Endodermal cell (in vitro differentiated cells): ENCODE measurements at regions not wholly inside any gene's neighbourhood (a gene's known extent, or its start where the extent isn't known, plus 50 kb on each side); places are given as distances from the start of the nearest gene placed in this dataset.
A peak's percentile ranks its signal among the peaks of the same experiment; 100 is the strongest.

Experiments used
- DNase-seq: peaks from one replicate; pipeline ENCODE4 v3.0.0-alpha.2; 2017
- H3K27ac ChIP-seq: 2 replicates; pipeline ENCODE4 v1.5.1; 2013; ENCODE audit warnings: mild to moderate bottlenecking, low read depth, low read length, moderate library complexity
- H3K27me3 ChIP-seq: 2 replicates; pipeline ENCODE4 v1.6.1; 2013; ENCODE audit warnings: mild to moderate bottlenecking, low read length, moderate library complexity; ENCODE audit not compliant: insufficient read depth, control insufficient read depth, poor library complexity, severe bottlenecking
- H3K36me3 ChIP-seq: 2 replicates; pipeline ENCODE4 v1.7.0; 2013; ENCODE audit warnings: mild to moderate bottlenecking, low read length, moderate library complexity; ENCODE audit not compliant: control insufficient read depth, insufficient read depth
- H3K4me1 ChIP-seq: one replicate; pipeline ENCODE4 v1.7.0; 2013; ENCODE audit warnings: low read length; ENCODE audit not compliant: control insufficient read depth, insufficient read depth
- H3K4me3 ChIP-seq: 2 replicates; pipeline ENCODE4 v1.5.1; 2013; ENCODE audit warnings: mild to moderate bottlenecking, low read length, moderate library complexity
- H3K9ac ChIP-seq: 2 replicates; pipeline ENCODE4 v1.6.1; 2013; ENCODE audit warnings: mild to moderate bottlenecking, low read length, moderate library complexity; ENCODE audit not compliant: poor library complexity, severe bottlenecking; ENCODE audit errors: extremely low read depth
- H3K9me3 ChIP-seq: 2 replicates; pipeline ENCODE4 v1.6.1; 2013; ENCODE audit warnings: mild to moderate bottlenecking, low read length, moderate library complexity; ENCODE audit not compliant: control insufficient read depth
- H3K27ac Mint-ChIP-seq: 2 replicates; pipeline ENCODE4 v1.8.0; 2020; ENCODE audit warnings: mixed read lengths
- H3K27me3 Mint-ChIP-seq: 2 replicates; pipeline ENCODE4 v1.8.0; 2021; ENCODE audit warnings: mild to moderate bottlenecking, mixed read lengths; ENCODE audit not compliant: insufficient read depth
- H3K36me3 Mint-ChIP-seq: 2 replicates; pipeline ENCODE4 v1.8.0; 2020; ENCODE audit warnings: low read depth, mixed read lengths
- H3K4me1 Mint-ChIP-seq: 2 replicates; pipeline ENCODE4 v1.8.0; 2020; ENCODE audit warnings: mixed read lengths
- H3K4me3 Mint-ChIP-seq: 2 replicates; pipeline ENCODE4 v1.8.0; 2020; ENCODE audit warnings: mild to moderate bottlenecking, moderate library complexity, mixed read lengths
- H3K9me3 Mint-ChIP-seq: 2 replicates; pipeline ENCODE4 v1.8.0; 2020; ENCODE audit warnings: mild to moderate bottlenecking, mixed read lengths
- WGBS, 2 experiments: methylation state at CpG; one replicate each; pipeline versions ENCODE4 v1.1.5 to v1.1.7; 2013; ENCODE audit warnings: missing lambda C conversion rate in 2 of 2, mixed read lengths in 1 of 2; ENCODE audit not compliant: insufficient coverage in 1 of 2, insufficient read length in 1 of 2; 5-methylcytosine and 5-hydroxymethylcytosine counted together
- TF ChIP-seq, protein P1 (sequence below): fragments of 200-600 bp; sonication (generic); conservative IDR thresholded peaks from 2 replicates; pipeline ENCODE4 v1.5.0; 2021; ENCODE audit warnings: antibody characterized with exemption, mild to moderate bottlenecking

DNA sequence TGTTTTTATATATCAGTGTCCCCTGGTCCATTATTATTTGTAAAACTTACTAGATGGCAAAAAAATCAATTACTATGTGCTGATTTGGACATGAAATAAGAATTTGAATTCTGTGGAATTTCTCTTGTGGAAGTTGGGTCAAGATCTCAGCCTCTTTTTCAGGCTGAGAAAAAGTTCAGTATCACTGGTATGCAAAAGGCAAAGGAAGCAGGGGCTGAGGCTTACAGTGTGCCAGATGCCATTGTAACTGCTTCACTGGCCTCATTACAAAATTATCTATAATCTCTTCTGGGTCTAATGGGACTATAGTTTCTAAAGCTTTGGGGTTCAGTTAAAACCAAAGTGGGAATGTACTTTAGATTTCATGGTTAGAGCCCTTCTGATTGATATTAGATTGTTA lies 125.9 kb upstream of the SLC7A14 start:
- Histone ChIP-seq H3K9ac (no peak overlapping the region), H3K27me3 (no peaks in the 10 kb centered on the region), H3K9me3 (peaks cover 31% of the 10 kb centered on the region), H3K4me3 (no peak overlapping the region), H3K27ac (no peak overlapping the region), H3K36me3 (no peaks in the 10 kb centered on the region), H3K4me1 (no peaks in the 10 kb centered on the region)
- Mint-ChIP-seq H3K27ac (no peak overlapping the region), H3K9me3 (peaks cover 28% of the 10 kb centered on the region), H3K4me1 (no peaks in the 10 kb centered on the region), H3K36me3 (no peaks in the 10 kb centered on the region), H3K27me3 (no peaks in the 10 kb centered on the region), H3K4me3 (no peak overlapping the region)
- DNase-seq, result no peak
- TF ChIP-seq, protein P1, sequence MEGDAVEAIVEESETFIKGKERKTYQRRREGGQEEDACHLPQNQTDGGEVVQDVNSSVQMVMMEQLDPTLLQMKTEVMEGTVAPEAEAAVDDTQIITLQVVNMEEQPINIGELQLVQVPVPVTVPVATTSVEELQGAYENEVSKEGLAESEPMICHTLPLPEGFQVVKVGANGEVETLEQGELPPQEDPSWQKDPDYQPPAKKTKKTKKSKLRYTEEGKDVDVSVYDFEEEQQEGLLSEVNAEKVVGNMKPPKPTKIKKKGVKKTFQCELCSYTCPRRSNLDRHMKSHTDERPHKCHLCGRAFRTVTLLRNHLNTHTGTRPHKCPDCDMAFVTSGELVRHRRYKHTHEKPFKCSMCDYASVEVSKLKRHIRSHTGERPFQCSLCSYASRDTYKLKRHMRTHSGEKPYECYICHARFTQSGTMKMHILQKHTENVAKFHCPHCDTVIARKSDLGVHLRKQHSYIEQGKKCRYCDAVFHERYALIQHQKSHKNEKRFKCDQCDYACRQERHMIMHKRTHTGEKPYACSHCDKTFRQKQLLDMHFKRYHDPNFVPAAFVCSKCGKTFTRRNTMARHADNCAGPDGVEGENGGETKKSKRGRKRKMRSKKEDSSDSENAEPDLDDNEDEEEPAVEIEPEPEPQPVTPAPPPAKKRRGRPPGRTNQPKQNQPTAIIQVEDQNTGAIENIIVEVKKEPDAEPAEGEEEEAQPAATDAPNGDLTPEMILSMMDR, result no peak

DNA sequence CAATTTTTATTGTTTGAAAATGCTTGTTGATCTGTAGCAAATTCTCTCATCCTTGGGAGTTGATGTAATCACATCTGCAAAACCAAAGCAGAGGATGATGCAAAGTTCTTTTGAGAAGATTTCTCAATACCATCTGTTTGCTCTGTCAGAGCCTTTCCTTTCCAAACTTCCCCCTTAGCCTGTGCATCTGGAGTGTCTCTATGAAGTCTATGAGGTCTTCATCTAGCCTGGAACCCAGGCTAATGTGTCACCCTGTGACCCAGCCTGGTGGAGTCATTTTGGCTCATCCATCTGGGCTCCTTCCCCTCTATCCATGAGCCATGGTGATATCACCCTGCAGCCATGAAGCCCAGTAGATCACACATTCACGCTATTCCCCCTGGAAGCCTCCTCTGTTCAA lies 123.2 kb upstream of the SLC7A14 start:
- H3K36me3 Mint-ChIP-seq, result no peaks in the 10 kb centered on the region
- Histone ChIP-seq H3K27ac (no peak overlapping the region), H3K9me3 (peaks cover 22% of the 10 kb centered on the region), H3K9ac (no peak overlapping the region), H3K27me3 (no peaks in the 10 kb centered on the region), H3K36me3 (no peaks in the 10 kb centered on the region), H3K4me3 (peak overlapping the region; percentile 44), H3K4me1 (no peaks in the 10 kb centered on the region)
- no peak overlapping the region for H3K27ac Mint-ChIP-seq
- no peaks in the 10 kb centered on the region for H3K27me3 Mint-ChIP-seq
- no peak overlapping the region for H3K4me3 Mint-ChIP-seq
- WGBS, 2 experiments, result 71 to 100% methylated on average over 1 of the region's 1 CpG
- no peak for DNase-seq
- H3K4me1 Mint-ChIP-seq, result peaks cover 2% of the 10 kb centered on the region
- TF ChIP-seq, protein P1, result no peak
- H3K9me3 Mint-ChIP-seq, result peaks cover 20% of the 10 kb centered on the region

GRCh38 chr3:170707899-170708298 lies 122.0 kb upstream of the SLC7A14 start:
- Histone ChIP-seq H3K9ac (no peak overlapping the region), H3K4me1 (no peaks in the 10 kb centered on the region), H3K4me3 (no peak overlapping the region), H3K27me3 (no peaks in the 10 kb centered on the region), H3K27ac (no peak overlapping the region), H3K9me3 (peaks cover 32% of the 10 kb centered on the region), H3K36me3 (no peaks in the 10 kb centered on the region)
- Mint-ChIP-seq H3K27ac (no peak overlapping the region), H3K4me1 (peaks cover 2% of the 10 kb centered on the region), H3K9me3 (peaks cover 20% of the 10 kb centered on the region), H3K27me3 (no peaks in the 10 kb centered on the region), H3K4me3 (no peak overlapping the region), H3K36me3 (no peaks in the 10 kb centered on the region)
- DNase-seq, result no peak
- WGBS, 2 experiments, result 83 to 94% methylated on average over 1 to 2 of the region's 2 CpGs
- TF ChIP-seq, protein P1, result no peak
